ENCODE measurements at regions not wholly inside any gene's neighbourhood (a gene's known extent, or its start where the extent isn't known, plus 50 kb on each side); places are given as distances from the start of the nearest gene placed in this dataset.

DNA sequence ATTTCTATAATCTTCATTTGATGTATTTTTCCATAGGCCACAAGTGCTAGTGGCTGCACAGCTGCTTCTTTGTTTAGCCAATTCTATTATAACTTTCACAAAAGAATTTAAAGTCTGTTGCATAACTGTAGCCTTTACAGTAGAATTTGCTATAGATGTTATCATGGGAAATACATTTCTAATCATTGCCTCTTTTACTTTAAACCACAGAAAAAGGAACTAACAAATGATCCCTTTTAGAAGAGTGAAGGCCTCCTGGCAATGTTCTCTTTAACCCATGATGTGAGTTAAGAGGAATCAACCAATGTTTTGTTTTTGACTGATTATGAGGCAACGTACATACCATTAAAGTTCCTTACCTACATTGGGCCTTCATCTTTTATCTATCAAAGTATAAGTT, 68.8 kb downstream of the RPL10L start:
- TF ChIP-seq POLR2A (IDR thresholded peaks at IDR 0.05), result no peak
- TF ChIP-seq, protein P1, sequence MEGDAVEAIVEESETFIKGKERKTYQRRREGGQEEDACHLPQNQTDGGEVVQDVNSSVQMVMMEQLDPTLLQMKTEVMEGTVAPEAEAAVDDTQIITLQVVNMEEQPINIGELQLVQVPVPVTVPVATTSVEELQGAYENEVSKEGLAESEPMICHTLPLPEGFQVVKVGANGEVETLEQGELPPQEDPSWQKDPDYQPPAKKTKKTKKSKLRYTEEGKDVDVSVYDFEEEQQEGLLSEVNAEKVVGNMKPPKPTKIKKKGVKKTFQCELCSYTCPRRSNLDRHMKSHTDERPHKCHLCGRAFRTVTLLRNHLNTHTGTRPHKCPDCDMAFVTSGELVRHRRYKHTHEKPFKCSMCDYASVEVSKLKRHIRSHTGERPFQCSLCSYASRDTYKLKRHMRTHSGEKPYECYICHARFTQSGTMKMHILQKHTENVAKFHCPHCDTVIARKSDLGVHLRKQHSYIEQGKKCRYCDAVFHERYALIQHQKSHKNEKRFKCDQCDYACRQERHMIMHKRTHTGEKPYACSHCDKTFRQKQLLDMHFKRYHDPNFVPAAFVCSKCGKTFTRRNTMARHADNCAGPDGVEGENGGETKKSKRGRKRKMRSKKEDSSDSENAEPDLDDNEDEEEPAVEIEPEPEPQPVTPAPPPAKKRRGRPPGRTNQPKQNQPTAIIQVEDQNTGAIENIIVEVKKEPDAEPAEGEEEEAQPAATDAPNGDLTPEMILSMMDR (IDR thresholded peaks at IDR 0.05), result no peak
- TF ChIP-seq EP300 (IDR thresholded peaks at IDR 0.05), result no peak
- no peak for TF ChIP-seq POLR2AphosphoS5 (IDR thresholded peaks at IDR 0.05)

All from sigmoid colon (tissue), 4 donors.